ENCODE measurements at regions not wholly inside any gene's neighbourhood (a gene's known extent, or its start where the extent isn't known, plus 50 kb on each side); places are given as distances from the start of the nearest gene placed in this dataset.

DNA sequence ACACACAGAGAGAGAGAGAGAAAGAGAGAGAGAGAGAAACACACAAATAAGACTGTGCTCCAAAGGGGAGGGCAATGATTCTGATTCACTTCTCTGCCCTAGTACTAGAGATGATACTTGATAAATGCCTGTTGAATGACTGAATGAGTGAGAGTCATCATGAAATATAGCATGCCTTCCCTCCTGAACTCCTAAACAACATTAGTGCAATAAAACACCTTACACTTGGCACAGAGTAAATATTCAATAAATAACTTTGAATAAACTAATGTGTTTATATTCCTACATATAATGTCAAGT is 511.2 kb upstream of the RAG2 start:
- Histone ChIP-seq H3K9me3 (ENCODE audit: low read length) (peaks cover 11% of the 10 kb centered on the region; the same call in 1 of the 2 replicates), H4K20me1 (ENCODE audit: insufficient read depth, low read length) (no peaks in the 10 kb centered on the region), H3K4me3 (replicated peaks in 1 of 3; ENCODE audit: insufficient read depth in 1 of 3, low read depth in 2 of 3, low read length in 3 of 3) (no peak overlapping the region), H2AFZ (ENCODE audit: low read length) (no peak overlapping the region), H3K27ac (ENCODE audit: extremely low read length, insufficient read depth, low read length) (no peak overlapping the region), H3K79me2 (ENCODE audit: insufficient read depth, low read length) (no peaks in the 10 kb centered on the region), H3K4me1 (ENCODE audit: insufficient read depth, low read length) (no peaks in the 10 kb centered on the region), H3K9ac (ENCODE audit: insufficient read depth, low read depth, low read length) (no peak overlapping the region), H3K36me3 (replicated peaks in 1 of 2; ENCODE audit: control insufficient read depth in 1 of 2, insufficient read depth in 2 of 2, low read length in 2 of 2) (no peaks in the 10 kb centered on the region), H3K4me2 (ENCODE audit: low read depth, low read length) (no peak overlapping the region), H3K27me3 (ENCODE audit: control insufficient read depth in 1 of 2, insufficient read depth in 2 of 2, low read length in 2 of 2) (no peaks in the 10 kb centered on the region)
- no peak for TF ChIP-seq GFI1 (CRISPR knock-in tag; IDR thresholded peaks at IDR 0.05; ENCODE audit: borderline replicate concordance)
- no peak for TF ChIP-seq ERF (CRISPR knock-in tag; IDR thresholded peaks at IDR 0.05)
- TF ChIP-seq TEAD2 (CRISPR knock-in tag; IDR thresholded peaks at IDR 0.05): no peak
- no peak for TF ChIP-seq ZNF143 (CRISPR knock-in tag; IDR thresholded peaks at IDR 0.05)
- TF ChIP-seq, protein P1, sequence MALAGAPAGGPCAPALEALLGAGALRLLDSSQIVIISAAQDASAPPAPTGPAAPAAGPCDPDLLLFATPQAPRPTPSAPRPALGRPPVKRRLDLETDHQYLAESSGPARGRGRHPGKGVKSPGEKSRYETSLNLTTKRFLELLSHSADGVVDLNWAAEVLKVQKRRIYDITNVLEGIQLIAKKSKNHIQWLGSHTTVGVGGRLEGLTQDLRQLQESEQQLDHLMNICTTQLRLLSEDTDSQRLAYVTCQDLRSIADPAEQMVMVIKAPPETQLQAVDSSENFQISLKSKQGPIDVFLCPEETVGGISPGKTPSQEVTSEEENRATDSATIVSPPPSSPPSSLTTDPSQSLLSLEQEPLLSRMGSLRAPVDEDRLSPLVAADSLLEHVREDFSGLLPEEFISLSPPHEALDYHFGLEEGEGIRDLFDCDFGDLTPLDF (CRISPR knock-in tag; IDR thresholded peaks at IDR 0.05): no peak
- FAIRE-seq: no peak
- ChIA-PET POLR2A (no interaction called here), CTCF (ENCODE audit: low intra/inter-chr PET ratio, low total read pairs) (no interaction called here)
- in situ Hi-C loops (cut with HindIII; ENCODE audit: extremely low pct_ligation_motif_present, low pct_unique_long_range_greater_than_20kb) (no loop called here), intact Hi-C loops (cut with micrococcal nuclease; ENCODE audit: unreplicated experiment) (no loop called here)
- BruUV-seq (replicated peaks): no TSS peak
- ATAC-seq: no peak
- DNase-seq (ENCODE audit: low spot score): no peak

DNA sequence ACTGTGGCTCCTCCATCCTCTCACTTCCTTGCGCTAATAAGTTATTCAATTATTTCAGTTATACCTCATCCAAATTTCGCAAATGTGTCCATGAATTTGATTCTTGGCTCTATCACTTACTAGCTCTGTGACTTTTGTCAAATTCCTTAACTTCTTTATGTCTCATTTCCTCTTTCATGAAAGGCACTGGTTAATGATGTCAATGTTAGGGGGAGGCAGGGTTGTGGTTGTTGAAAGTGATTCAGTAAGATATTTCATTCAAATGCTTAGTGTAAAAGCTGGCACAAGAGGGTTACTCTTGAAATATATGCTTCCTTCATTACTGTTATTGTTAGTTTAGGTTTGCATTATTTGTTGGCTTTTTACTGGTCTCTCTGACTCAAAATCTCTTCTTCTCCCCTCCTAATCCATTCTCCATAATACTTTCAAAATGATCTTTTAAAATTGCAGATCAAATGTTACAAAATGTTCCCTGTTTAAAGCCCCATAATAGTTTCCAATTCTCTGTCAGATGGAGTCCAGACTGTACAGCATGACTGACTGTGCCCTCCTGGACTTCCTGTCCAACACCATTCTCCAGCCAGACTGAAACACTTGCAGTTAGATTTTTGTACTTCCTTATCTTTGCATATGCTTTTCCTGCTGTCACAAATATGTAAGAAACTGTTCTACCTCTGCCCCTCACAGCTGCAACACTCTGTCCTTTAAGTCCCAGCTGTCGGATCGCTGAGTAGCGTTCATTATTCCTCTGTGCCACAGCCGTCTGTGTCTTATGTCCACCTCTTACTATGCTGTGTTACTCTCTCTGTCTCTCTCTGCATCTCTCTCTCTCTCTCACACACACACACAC is 510.6 kb upstream of the RAG2 start:
- ATAC-seq (no peak), DNase-seq (ENCODE audit: low spot score) (no peak), FAIRE-seq (no peak)
- H3K9me3 ChIP-seq (ENCODE audit: low read length): peaks cover 11% of the 10 kb centered on the region; the same call in 1 of the 2 replicates
- intact Hi-C loops (cut with micrococcal nuclease; ENCODE audit: unreplicated experiment) (no loop called here), in situ Hi-C loops (cut with HindIII; ENCODE audit: extremely low pct_ligation_motif_present, low pct_unique_long_range_greater_than_20kb) (no loop called here)
- no peak overlapping the region for H3K27ac ChIP-seq (ENCODE audit: extremely low read length, insufficient read depth, low read length)
- no peak overlapping the region for H3K4me3 ChIP-seq (replicated peaks in 1 of 3; ENCODE audit: insufficient read depth in 1 of 3, low read depth in 2 of 3, low read length in 3 of 3)
- H3K9ac ChIP-seq (ENCODE audit: insufficient read depth, low read depth, low read length): no peak overlapping the region
- BruUV-seq (replicated peaks): no TSS peak
- CTCF ChIA-PET (ENCODE audit: low intra/inter-chr PET ratio, low total read pairs): no interaction called here
- no peaks in the 10 kb centered on the region for H3K27me3 ChIP-seq (ENCODE audit: control insufficient read depth in 1 of 2, insufficient read depth in 2 of 2, low read length in 2 of 2)
- H3K79me2 ChIP-seq (ENCODE audit: insufficient read depth, low read length): no peaks in the 10 kb centered on the region
- 3% methylated on average over 6 of the region's 6 CpGs for WGBS (ENCODE audit: low lambda C conversion rate)
- no peaks in the 10 kb centered on the region for H4K20me1 ChIP-seq (ENCODE audit: insufficient read depth, low read length)
- H3K4me2 ChIP-seq (ENCODE audit: low read depth, low read length): no peak overlapping the region
- no peaks in the 10 kb centered on the region for H3K4me1 ChIP-seq (ENCODE audit: insufficient read depth, low read length)
- POLR2A ChIA-PET: no interaction called here
- H2AFZ ChIP-seq (ENCODE audit: low read length): no peak overlapping the region
- H3K36me3 ChIP-seq (replicated peaks in 1 of 2; ENCODE audit: control insufficient read depth in 1 of 2, insufficient read depth in 2 of 2, low read length in 2 of 2): no peaks in the 10 kb centered on the region
- TF ChIP-seq ZNF552 (CRISPR knock-in tag; IDR thresholded peaks at IDR 0.05; ENCODE audit: borderline replicate concordance) (no peak), SRSF9 (IDR thresholded peaks at IDR 0.05; ENCODE audit: borderline replicate concordance, insufficient read depth, low read depth, low read length, poor library complexity, severe bottlenecking) (no peak), SMYD3 (CRISPR knock-in tag; IDR thresholded peaks at IDR 0.05) (no peak), ZNF101 (CRISPR knock-in tag; IDR thresholded peaks at IDR 0.05; ENCODE audit: borderline replicate concordance, low read depth) (no peak), NFE2L1 (CRISPR knock-in tag; IDR thresholded peaks at IDR 0.05; ENCODE audit: borderline replicate concordance) (no peak), ATRX (CRISPR knock-in tag; IDR thresholded peaks at IDR 0.05; ENCODE audit: borderline replicate concordance) (no peak), ZNF547 (CRISPR knock-in tag; IDR thresholded peaks at IDR 0.05) (no peak), ZNF296 (CRISPR knock-in tag; conservative IDR thresholded peaks at IDR 0.05) (no peak), EP300 (IDR thresholded peaks at IDR 0.05; ENCODE audit: low read depth in 2 of 2, low read length in 2 of 2) (no peak), EP300 (CRISPR knock-in tag; IDR thresholded peaks at IDR 0.05; ENCODE audit: borderline replicate concordance) (no peak)
- TF ChIP-seq, protein P2, sequence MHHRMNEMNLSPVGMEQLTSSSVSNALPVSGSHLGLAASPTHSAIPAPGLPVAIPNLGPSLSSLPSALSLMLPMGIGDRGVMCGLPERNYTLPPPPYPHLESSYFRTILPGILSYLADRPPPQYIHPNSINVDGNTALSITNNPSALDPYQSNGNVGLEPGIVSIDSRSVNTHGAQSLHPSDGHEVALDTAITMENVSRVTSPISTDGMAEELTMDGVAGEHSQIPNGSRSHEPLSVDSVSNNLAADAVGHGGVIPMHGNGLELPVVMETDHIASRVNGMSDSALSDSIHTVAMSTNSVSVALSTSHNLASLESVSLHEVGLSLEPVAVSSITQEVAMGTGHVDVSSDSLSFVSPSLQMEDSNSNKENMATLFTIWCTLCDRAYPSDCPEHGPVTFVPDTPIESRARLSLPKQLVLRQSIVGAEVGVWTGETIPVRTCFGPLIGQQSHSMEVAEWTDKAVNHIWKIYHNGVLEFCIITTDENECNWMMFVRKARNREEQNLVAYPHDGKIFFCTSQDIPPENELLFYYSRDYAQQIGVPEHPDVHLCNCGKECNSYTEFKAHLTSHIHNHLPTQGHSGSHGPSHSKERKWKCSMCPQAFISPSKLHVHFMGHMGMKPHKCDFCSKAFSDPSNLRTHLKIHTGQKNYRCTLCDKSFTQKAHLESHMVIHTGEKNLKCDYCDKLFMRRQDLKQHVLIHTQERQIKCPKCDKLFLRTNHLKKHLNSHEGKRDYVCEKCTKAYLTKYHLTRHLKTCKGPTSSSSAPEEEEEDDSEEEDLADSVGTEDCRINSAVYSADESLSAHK (CRISPR knock-in tag; IDR thresholded peaks at IDR 0.05; ENCODE audit: borderline replicate concordance): no peak

Data from HepG2 (cell line).